HG02870 (cell line): ENCODE measurements at regions not wholly inside any gene's neighbourhood (a gene's known extent, or its start where the extent isn't known, plus 50 kb on each side); places are given as distances from the start of the nearest gene placed in this dataset.
A peak's percentile ranks its signal among the peaks of the same experiment; 100 is the strongest.
"Not testable (repeated sequence)": the region's sequence is repeated elsewhere in the genome, so short reads cannot be mapped to it uniquely, and the experiment has no call there.

Source experiments
- ATAC-seq: cut with Tn5 transposase; IDR thresholded peaks from one replicate; pipeline ENCODE4 v1.9.1; 2021; ENCODE audit warnings: mild to moderate bottlenecking, moderate library complexity; ENCODE audit not compliant: unreplicated experiment

- ATAC-seq = no peak
Measured at GRCh38 chr12:19819231-19819630, 379.9 kb downstream of the AEBP2 start.

- ATAC-seq = no peak
Measured at GRCh38 chr12:19822476-19822875, 383.2 kb downstream of the AEBP2 start.

- not testable (repeated sequence) for ATAC-seq
Measured at GRCh38 chr12:19823326-19823725, 384.0 kb downstream of the AEBP2 start.

- ATAC-seq = no peak
Measured at GRCh38 chr12:19826980-19827550, 387.8 kb downstream of the AEBP2 start.

- ATAC-seq = no peak
Measured at GRCh38 chr12:19829100-19829853, 390.0 kb downstream of the AEBP2 start.

- no peak for ATAC-seq
Measured at GRCh38 chr12:19830446-19830845, 391.2 kb downstream of the AEBP2 start.

GRCh38 chr12:19833775-19834501 is 394.6 kb downstream of the AEBP2 start:
- no peak for ATAC-seq

- ATAC-seq = no peak
Measured at GRCh38 chr12:19834592-19834991, 395.3 kb downstream of the AEBP2 start.

- no peak for ATAC-seq
Measured at GRCh38 chr12:19836056-19836455, 396.8 kb downstream of the AEBP2 start.

- ATAC-seq = no peak
Measured at GRCh38 chr12:19836456-19836855, 397.2 kb downstream of the AEBP2 start.

GRCh38 chr12:19837543-19837942 is 398.3 kb downstream of the AEBP2 start:
- no peak for ATAC-seq

GRCh38 chr12:19841451-19841850 is 402.2 kb downstream of the AEBP2 start:
- ATAC-seq = no peak

GRCh38 chr12:19842116-19842515 is 402.8 kb downstream of the AEBP2 start:
- ATAC-seq = no peak

GRCh38 chr12:19844224-19844623 is 404.9 kb downstream of the AEBP2 start:
- no peak for ATAC-seq

GRCh38 chr12:19846574-19846973 is 407.3 kb downstream of the AEBP2 start:
- no peak for ATAC-seq

- peak; percentile 67 for ATAC-seq
Measured at GRCh38 chr12:19847294-19848059, 408.2 kb downstream of the AEBP2 start.

- ATAC-seq = no peak
Measured at GRCh38 chr12:19848421-19848820, 409.1 kb downstream of the AEBP2 start.

- ATAC-seq = no peak
Measured at GRCh38 chr12:19849208-19849607, 409.9 kb downstream of the AEBP2 start.

GRCh38 chr12:19850346-19851065 is 411.2 kb downstream of the AEBP2 start:
- ATAC-seq = no peak

GRCh38 chr12:19852100-19852855 is 413.0 kb downstream of the AEBP2 start:
- ATAC-seq = no peak
